ENCODE measurements at regions not wholly inside any gene's neighbourhood (a gene's known extent, or its start where the extent isn't known, plus 50 kb on each side); places are given as distances from the start of the nearest gene placed in this dataset.

DNA sequence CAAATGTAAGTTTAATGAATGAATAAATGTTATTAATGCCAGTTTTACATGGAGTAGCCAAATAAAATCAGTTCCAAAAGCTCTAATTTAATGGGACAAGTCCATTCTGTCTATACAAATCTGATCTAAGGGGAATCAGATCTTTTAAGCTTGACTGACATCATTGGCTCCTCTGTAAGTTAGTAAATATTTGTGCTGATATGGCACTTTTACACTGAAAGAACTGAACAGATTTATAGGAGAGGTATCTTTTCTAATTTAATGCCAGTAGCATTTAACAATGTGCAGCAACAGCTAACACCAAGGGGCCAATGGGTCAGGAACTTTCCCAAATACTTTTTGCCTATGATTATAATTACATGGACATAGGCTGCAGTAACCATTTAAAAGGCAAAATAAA, 832.3 kb downstream of the PCDH17 start:
- ChIA-PET CTCF (interaction anchor here (0.5 to 0.6 kb wide), 2 partner anchors 91 to 153 kb away, joined by 3 read pairs; no protein-coding TSS in a partner anchor), POLR2A (no interaction called here)
- no peak overlapping the region for H3K4me3 Mint-ChIP-seq (ENCODE audit: unreplicated experiment)
- no peaks in the 10 kb centered on the region for H3K27me3 Mint-ChIP-seq (ENCODE audit: insufficient read depth, unreplicated experiment)
- no peaks in the 10 kb centered on the region for H3K36me3 Mint-ChIP-seq (ENCODE audit: insufficient read depth, unreplicated experiment)
- no peaks in the 10 kb centered on the region for H3K4me1 Mint-ChIP-seq (ENCODE audit: insufficient read depth, unreplicated experiment)
- no peak for DNase-seq (ENCODE audit: unreplicated experiment)
- TF ChIP-seq CTCF (IDR thresholded peaks at IDR 0.05; ENCODE audit: unreplicated experiment) = no peak
- no TSS peak for BruUV-seq (replicated peaks)
- no peak overlapping the region for H3K27ac Mint-ChIP-seq (ENCODE audit: low read depth, unreplicated experiment)
- peaks cover 22% of the 10 kb centered on the region for H3K9me3 Mint-ChIP-seq (ENCODE audit: unreplicated experiment)
- intact Hi-C loops (cut with micrococcal nuclease) = no loop called here

GRCh38 chr13:58467176-58467575, 835.6 kb downstream of the PCDH17 start:
- Mint-ChIP-seq H3K4me3 (ENCODE audit: unreplicated experiment) (no peak overlapping the region), H3K9me3 (ENCODE audit: unreplicated experiment) (peaks cover 44% of the 10 kb centered on the region), H3K36me3 (ENCODE audit: insufficient read depth, unreplicated experiment) (no peaks in the 10 kb centered on the region), H3K4me1 (ENCODE audit: insufficient read depth, unreplicated experiment) (no peaks in the 10 kb centered on the region), H3K27ac (ENCODE audit: low read depth, unreplicated experiment) (no peak overlapping the region), H3K27me3 (ENCODE audit: insufficient read depth, unreplicated experiment) (no peaks in the 10 kb centered on the region)
- no peak for DNase-seq (ENCODE audit: unreplicated experiment)
- TF ChIP-seq CTCF (IDR thresholded peaks at IDR 0.05; ENCODE audit: unreplicated experiment) = no peak
- intact Hi-C loops (cut with micrococcal nuclease) = no loop called here
- POLR2A ChIA-PET = no interaction called here
- no TSS peak for BruUV-seq (replicated peaks)
- CTCF ChIA-PET = no interaction called here

DNA sequence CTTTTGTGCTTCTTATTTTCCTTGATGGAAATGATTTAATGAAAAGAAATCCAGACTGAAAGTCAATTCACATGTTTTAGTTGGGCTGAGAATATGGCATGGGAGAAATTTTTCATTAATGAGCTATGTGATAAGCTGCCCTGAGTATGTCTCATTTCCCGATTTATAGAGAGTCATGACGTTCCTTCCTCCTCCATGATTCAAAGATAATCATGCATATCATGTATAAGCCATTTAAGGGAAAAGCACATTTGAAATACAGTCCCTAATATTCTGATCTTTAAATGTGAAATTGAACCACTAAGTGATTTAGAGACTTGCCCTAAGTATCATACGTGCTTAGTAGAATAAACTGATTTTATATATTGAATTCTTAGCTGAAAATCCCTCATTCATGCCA, 840.9 kb downstream of the PCDH17 start:
- CTCF ChIA-PET = no interaction called here
- peaks cover 29% of the 10 kb centered on the region for H3K9me3 Mint-ChIP-seq (ENCODE audit: unreplicated experiment)

DNA sequence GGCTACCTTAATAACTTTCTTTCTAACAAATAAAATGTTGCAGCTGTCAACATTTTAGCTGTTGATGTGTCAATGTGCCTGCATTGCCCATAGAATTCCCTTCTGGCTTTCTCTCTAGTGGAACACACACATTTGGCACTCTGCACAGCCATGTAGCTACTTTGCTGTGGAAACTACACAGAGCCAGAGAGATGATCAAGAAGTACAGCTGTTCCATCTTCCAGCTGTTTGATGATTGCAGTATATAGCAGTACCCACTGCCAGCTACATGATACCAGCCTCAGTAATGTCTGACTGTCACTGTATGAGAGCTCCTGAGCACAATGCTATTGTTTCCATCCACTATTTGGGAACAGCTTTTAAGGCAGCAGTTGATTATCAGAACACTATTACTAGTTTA, 843.0 kb downstream of the PCDH17 start:
- CTCF ChIA-PET = no interaction called here
- Mint-ChIP-seq H3K4me1 (ENCODE audit: insufficient read depth, unreplicated experiment) (no peaks in the 10 kb centered on the region), H3K27ac (ENCODE audit: low read depth, unreplicated experiment) (no peak overlapping the region), H3K36me3 (ENCODE audit: insufficient read depth, unreplicated experiment) (no peaks in the 10 kb centered on the region), H3K9me3 (ENCODE audit: unreplicated experiment) (peaks cover 22% of the 10 kb centered on the region), H3K4me3 (ENCODE audit: unreplicated experiment) (no peak overlapping the region), H3K27me3 (ENCODE audit: insufficient read depth, unreplicated experiment) (no peaks in the 10 kb centered on the region)
- POLR2A ChIA-PET = no interaction called here
- TF ChIP-seq CTCF (IDR thresholded peaks at IDR 0.05; ENCODE audit: unreplicated experiment) = no peak
- intact Hi-C loops (cut with micrococcal nuclease) = no loop called here
- BruUV-seq (replicated peaks) = no TSS peak
- no peak for DNase-seq (ENCODE audit: unreplicated experiment)

More for the DNA sequence above, 840.9 kb downstream of the PCDH17 start:
- intact Hi-C loops (cut with micrococcal nuclease) = no loop called here
- no peaks in the 10 kb centered on the region for H3K36me3 Mint-ChIP-seq (ENCODE audit: insufficient read depth, unreplicated experiment)
- DNase-seq (ENCODE audit: unreplicated experiment) = no peak
- no peaks in the 10 kb centered on the region for H3K4me1 Mint-ChIP-seq (ENCODE audit: insufficient read depth, unreplicated experiment)
- no peak overlapping the region for H3K4me3 Mint-ChIP-seq (ENCODE audit: unreplicated experiment)
- TF ChIP-seq CTCF (IDR thresholded peaks at IDR 0.05; ENCODE audit: unreplicated experiment) = no peak
- no peaks in the 10 kb centered on the region for H3K27me3 Mint-ChIP-seq (ENCODE audit: insufficient read depth, unreplicated experiment)
- POLR2A ChIA-PET = no interaction called here
- no peak overlapping the region for H3K27ac Mint-ChIP-seq (ENCODE audit: low read depth, unreplicated experiment)
- BruUV-seq (replicated peaks) = no TSS peak
